GM12875 (cell line): ENCODE measurements at regions not wholly inside any gene's neighbourhood (a gene's known extent, or its start where the extent isn't known, plus 50 kb on each side); places are given as distances from the start of the nearest gene placed in this dataset.
"Not testable (repeated sequence)": the region's sequence is repeated elsewhere in the genome, so short reads cannot be mapped to it uniquely, and the experiment has no call there.

ENCODE experiments used
- H3K4me3 ChIP-seq: one replicate; pipeline ENCODE4 v1.5.1; 2011; ENCODE audit warnings: low read depth, low read length, control low read depth
- TF ChIP-seq, protein P1 (sequence below): IDR thresholded peaks from 2 replicates; pipeline ENCODE4 v1.5.1; 2011; ENCODE audit warnings: low read depth, mild to moderate bottlenecking, control low read depth, inconsistent platforms, low read length, moderate library complexity, borderline replicate concordance; ENCODE audit not compliant: insufficient read depth

DNA sequence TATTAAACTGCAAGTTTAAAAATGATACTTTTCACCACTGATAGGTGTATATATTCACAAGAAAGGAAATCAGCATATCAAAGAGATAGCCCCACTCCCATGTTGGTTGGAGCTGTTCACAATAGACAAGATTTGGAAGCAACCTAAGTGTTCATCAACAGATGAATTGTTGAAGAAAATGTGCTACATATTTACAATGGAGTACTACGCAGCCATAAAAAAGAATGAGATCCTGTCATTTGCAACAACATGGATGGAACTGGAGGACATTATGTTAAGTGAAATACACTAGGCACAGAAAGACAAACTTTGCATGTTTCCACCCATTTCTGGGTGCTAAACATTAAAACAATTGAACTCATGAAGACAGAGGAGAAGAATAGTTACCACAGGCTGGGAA is 278.9 kb upstream of the XYLT1 start:
- H3K4me3 ChIP-seq: no peak overlapping the region
- TF ChIP-seq, protein P1, sequence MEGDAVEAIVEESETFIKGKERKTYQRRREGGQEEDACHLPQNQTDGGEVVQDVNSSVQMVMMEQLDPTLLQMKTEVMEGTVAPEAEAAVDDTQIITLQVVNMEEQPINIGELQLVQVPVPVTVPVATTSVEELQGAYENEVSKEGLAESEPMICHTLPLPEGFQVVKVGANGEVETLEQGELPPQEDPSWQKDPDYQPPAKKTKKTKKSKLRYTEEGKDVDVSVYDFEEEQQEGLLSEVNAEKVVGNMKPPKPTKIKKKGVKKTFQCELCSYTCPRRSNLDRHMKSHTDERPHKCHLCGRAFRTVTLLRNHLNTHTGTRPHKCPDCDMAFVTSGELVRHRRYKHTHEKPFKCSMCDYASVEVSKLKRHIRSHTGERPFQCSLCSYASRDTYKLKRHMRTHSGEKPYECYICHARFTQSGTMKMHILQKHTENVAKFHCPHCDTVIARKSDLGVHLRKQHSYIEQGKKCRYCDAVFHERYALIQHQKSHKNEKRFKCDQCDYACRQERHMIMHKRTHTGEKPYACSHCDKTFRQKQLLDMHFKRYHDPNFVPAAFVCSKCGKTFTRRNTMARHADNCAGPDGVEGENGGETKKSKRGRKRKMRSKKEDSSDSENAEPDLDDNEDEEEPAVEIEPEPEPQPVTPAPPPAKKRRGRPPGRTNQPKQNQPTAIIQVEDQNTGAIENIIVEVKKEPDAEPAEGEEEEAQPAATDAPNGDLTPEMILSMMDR: no peak

DNA sequence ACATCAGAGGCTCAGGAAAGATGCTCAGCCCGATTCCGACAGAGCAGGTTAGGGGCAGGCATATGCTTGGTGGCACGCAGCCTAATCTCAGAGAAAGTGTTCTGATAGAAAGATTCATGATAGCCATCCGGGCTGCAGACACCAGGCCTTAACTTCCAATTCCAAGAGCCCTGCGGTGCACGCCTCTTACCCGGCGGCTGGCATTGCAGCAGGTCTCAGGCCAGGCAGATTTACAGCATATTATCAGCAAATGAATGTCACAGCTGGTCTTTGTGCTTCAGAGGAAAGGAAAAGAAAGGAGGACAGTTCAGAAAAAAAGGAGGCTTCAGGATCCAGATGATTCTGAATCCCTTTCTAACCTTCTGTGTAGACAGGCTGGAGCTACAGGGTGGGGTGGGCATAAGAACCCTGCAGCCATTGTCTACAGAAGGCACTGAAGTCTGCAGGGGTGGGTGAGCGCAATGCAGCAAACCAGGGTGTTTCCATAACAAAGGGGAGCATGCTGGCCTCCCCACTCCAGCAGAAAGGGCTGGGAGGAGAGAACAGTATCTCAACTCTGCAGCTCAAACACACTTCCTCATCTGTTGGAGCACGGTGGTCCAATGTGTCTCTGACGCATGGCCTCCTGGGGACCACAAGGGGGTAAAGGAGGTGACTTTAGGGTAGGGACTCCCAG is 277.4 kb upstream of the XYLT1 start:
- TF ChIP-seq, protein P1: no peak
- H3K4me3 ChIP-seq: no peak overlapping the region

- TF ChIP-seq, protein P1: no peak
These were observed 276.5 kb upstream of the XYLT1 start for GRCh38 chr16:17747081-17747756.

GRCh38 chr16:17744921-17745572 is 274.3 kb upstream of the XYLT1 start:
- TF ChIP-seq, protein P1: no peak
- no peak overlapping the region for H3K4me3 ChIP-seq

More at GRCh38 chr16:17747081-17747756, 276.5 kb upstream of the XYLT1 start:
- H3K4me3 ChIP-seq: no peak overlapping the region

DNA sequence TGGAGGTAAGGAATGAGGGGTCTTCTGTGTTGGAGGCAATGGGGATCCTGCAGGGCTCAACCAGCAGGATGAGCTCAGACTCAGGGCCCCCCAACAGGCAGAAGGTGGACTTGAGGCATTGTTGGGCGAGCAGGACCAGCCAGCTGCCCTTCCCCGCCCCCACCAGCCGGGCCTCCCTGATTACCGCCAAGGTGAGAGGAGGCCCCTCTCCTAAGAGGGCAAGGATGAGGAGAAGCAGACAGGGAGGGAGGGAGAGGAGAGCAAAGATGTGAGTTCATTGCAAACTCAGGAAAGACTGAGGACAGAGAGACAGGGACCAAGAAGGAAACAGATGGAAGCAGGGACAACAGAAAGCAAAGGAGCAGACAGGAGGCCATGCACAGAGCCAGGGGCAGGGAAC is 272.8 kb upstream of the XYLT1 start:
- TF ChIP-seq, protein P1: no peak
- H3K4me3 ChIP-seq: no peak overlapping the region

DNA sequence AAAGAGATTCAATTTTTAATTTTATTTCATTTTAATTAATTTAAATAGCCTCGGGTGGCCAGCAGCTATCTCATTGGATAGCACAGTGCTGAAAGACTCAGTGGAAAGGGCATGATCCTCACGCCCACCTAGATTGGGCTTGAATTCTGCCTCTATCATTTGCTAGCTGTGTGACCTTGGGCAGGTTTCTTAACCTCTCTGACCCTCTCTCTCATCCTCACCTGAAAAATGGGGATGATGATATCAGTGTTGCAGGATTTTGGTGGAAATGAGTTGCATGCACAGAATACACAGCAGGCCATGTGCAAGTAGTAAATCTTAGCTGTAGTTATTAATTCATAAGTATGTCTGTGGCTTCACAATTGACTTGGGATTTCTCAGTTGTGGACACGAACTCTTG is 272.4 kb upstream of the XYLT1 start:
- no peak overlapping the region for H3K4me3 ChIP-seq
- TF ChIP-seq, protein P1: no peak

DNA sequence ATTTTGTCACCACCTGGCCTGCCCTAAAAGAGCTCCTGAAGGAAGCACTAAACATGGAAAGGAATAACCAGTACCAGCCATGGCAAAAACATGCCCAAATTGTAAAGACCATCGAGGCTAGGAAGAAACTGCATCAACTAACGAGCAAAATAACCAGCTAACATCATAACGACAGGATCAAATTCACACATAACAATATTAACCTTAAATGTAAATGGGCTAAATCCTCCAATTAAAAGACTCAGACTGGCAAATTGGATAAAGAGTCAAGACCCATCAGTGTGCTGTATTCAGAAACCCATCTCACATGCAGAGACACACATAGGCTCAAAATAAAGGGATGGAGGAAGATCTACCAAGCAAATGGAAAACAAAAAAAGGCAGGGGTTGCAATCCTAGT is 264.3 kb upstream of the XYLT1 start:
- H3K4me3 ChIP-seq: not testable (repeated sequence)
